ENCODE measurements at regions not wholly inside any gene's neighbourhood (a gene's known extent, or its start where the extent isn't known, plus 50 kb on each side); places are given as distances from the start of the nearest gene placed in this dataset.
A peak's percentile ranks its signal among the peaks of the same experiment; 100 is the strongest.
"Not testable (repeated sequence)": the region's sequence is repeated elsewhere in the genome, so short reads cannot be mapped to it uniquely, and the experiment has no call there.

- DNase-seq (ENCODE audit: low read depth): peak; percentile 95
These were observed 1263.3 kb upstream of the CDH9 start for GRCh38 chr5:28301712-28302111.

GRCh38 chr5:28296254-28297013 is 1258.0 kb upstream of the CDH9 start:
- DNase-seq (ENCODE audit: low read depth): no peak

- not testable (repeated sequence) for DNase-seq (ENCODE audit: low read depth)
These were observed 1248.6 kb upstream of the CDH9 start for GRCh38 chr5:28287021-28287420.

GRCh38 chr5:28286566-28286965 is 1248.2 kb upstream of the CDH9 start:
- DNase-seq (ENCODE audit: low read depth): no peak

GRCh38 chr5:28284788-28285187 is 1246.4 kb upstream of the CDH9 start:
- DNase-seq (ENCODE audit: low read depth): no peak

GRCh38 chr5:28281351-28281750 is 1243.0 kb upstream of the CDH9 start:
- peak; percentile 63 for DNase-seq (ENCODE audit: low read depth)

- no peak for DNase-seq (ENCODE audit: low read depth)
These were observed 1237.5 kb upstream of the CDH9 start for GRCh38 chr5:28275931-28276330.

- no peak for DNase-seq (ENCODE audit: low read depth)
These were observed 1231.6 kb upstream of the CDH9 start for GRCh38 chr5:28269978-28270377.

GRCh38 chr5:28265877-28266276 is 1227.5 kb upstream of the CDH9 start:
- no peak for DNase-seq (ENCODE audit: low read depth)

- DNase-seq (ENCODE audit: low read depth): peak; percentile 81
These were observed 1216.5 kb upstream of the CDH9 start for GRCh38 chr5:28254846-28255245.

- no peak for DNase-seq (ENCODE audit: low read depth)
These were observed 1215.0 kb upstream of the CDH9 start for GRCh38 chr5:28253431-28253830.

- DNase-seq (ENCODE audit: low read depth): peak; percentile 13
These were observed 1211.5 kb upstream of the CDH9 start for GRCh38 chr5:28249771-28250415.

GRCh38 chr5:28234356-28234968 is 1196.1 kb upstream of the CDH9 start:
- peak; percentile 25 for DNase-seq (ENCODE audit: low read depth)

GRCh38 chr5:28226407-28226806 is 1188.0 kb upstream of the CDH9 start:
- no peak for DNase-seq (ENCODE audit: low read depth)

- no peak for DNase-seq (ENCODE audit: low read depth)
These were observed 1181.2 kb upstream of the CDH9 start for GRCh38 chr5:28219539-28219938.

GRCh38 chr5:28217695-28218094 is 1179.3 kb upstream of the CDH9 start:
- no peak for DNase-seq (ENCODE audit: low read depth)

- DNase-seq (ENCODE audit: low read depth): no peak
These were observed 1178.6 kb upstream of the CDH9 start for GRCh38 chr5:28216939-28217360.

GRCh38 chr5:28215091-28215490 is 1176.7 kb upstream of the CDH9 start:
- no peak for DNase-seq (ENCODE audit: low read depth)

GRCh38 chr5:28214292-28214691 is 1175.9 kb upstream of the CDH9 start:
- no peak for DNase-seq (ENCODE audit: low read depth)

- no peak for DNase-seq (ENCODE audit: low read depth)
These were observed 1170.0 kb upstream of the CDH9 start for GRCh38 chr5:28208356-28208755.

GRCh38 chr5:28190011-28190410 is 1151.6 kb upstream of the CDH9 start:
- no peak for DNase-seq (ENCODE audit: low read depth)

- no peak for DNase-seq (ENCODE audit: low read depth)
These were observed 1136.3 kb upstream of the CDH9 start for GRCh38 chr5:28174691-28175090.

- peak; percentile 33 for DNase-seq (ENCODE audit: low read depth)
These were observed 1126.7 kb upstream of the CDH9 start for GRCh38 chr5:28165096-28165495.
